Coronary artery (tissue), 2 donors: ENCODE measurements at regions not wholly inside any gene's neighbourhood (a gene's known extent, or its start where the extent isn't known, plus 50 kb on each side); places are given as distances from the start of the nearest gene placed in this dataset.

ENCODE experiments used
- DNase-seq: peaks from one replicate; pipeline ENCODE4 v3.0.0-alpha.2; 2017; ENCODE audit warnings: low spot score
- H3K27ac ChIP-seq, 2 donors: fragments of 200-600 bp; sonication (generic); one replicate each; pipeline ENCODE4 v1.5.1; 2016 to 2019
- H3K4me3 ChIP-seq: fragments of 200-600 bp; sonication (generic); 2 replicates; pipeline ENCODE4 v1.5.1; 2016; ENCODE audit warnings: mild to moderate bottlenecking, moderate library complexity
- CTCF ChIP-seq: fragments of 200-600 bp; sonication (generic); IDR thresholded peaks from one replicate; pipeline ENCODE4 v1.5.1; 2019; ENCODE audit warnings: antibody characterized with exemption

GRCh38 chr6:98633886-98634285 lies 200.5 kb upstream of the POU3F2 start:
- H3K4me3 ChIP-seq: no peak overlapping the region
- DNase-seq: no peak
- no peak overlapping the region for H3K27ac ChIP-seq
- no peak for TF ChIP-seq CTCF

DNA sequence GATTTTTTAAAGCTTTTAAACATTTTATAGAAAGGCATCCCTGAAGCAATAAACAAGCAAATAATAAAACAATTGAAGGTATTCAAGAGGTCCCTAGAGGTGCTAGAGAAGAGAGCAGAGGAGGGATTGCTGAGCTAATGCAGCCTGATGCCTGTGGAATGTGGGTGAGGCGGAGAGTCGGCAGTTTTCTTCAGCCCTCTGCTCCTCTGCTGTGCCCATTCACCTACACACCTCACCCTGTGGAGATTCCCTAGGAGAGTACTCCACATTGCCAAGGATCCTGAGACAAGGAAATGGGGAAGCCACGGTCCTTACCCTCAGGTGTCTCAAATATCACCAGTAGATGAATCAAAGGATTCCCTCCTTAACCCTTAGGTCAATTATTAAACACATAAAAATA lies 199.8 kb upstream of the POU3F2 start:
- no peak for TF ChIP-seq CTCF
- no peak overlapping the region for H3K4me3 ChIP-seq
- no peak overlapping the region for H3K27ac ChIP-seq
- no peak for DNase-seq

- Histone ChIP-seq H3K27ac (no peak overlapping the region), H3K4me3 (no peak overlapping the region)
- no peak for DNase-seq
- TF ChIP-seq CTCF: no peak
Observed at GRCh38 chr6:98635191-98635590, 199.2 kb upstream of the POU3F2 start.

GRCh38 chr6:98636941-98637340 lies 197.4 kb upstream of the POU3F2 start:
- no peak for DNase-seq
- no peak for TF ChIP-seq CTCF
- no peak overlapping the region for H3K4me3 ChIP-seq
- no peak overlapping the region for H3K27ac ChIP-seq

- Histone ChIP-seq H3K27ac (no peak overlapping the region), H3K4me3 (no peak overlapping the region)
- DNase-seq: no peak
- no peak for TF ChIP-seq CTCF
Observed at GRCh38 chr6:98639089-98639635, 195.2 kb upstream of the POU3F2 start.

GRCh38 chr6:98640366-98640765 lies 194.0 kb upstream of the POU3F2 start:
- H3K4me3 ChIP-seq: no peak overlapping the region
- H3K27ac ChIP-seq: no peak overlapping the region
- DNase-seq: no peak
- TF ChIP-seq CTCF: no peak

GRCh38 chr6:98641949-98642719 lies 192.2 kb upstream of the POU3F2 start:
- DNase-seq: no peak
- H3K4me3 ChIP-seq: no peak overlapping the region
- no peak overlapping the region for H3K27ac ChIP-seq
- no peak for TF ChIP-seq CTCF
